HG02610 (cell line): ENCODE measurements at regions not wholly inside any gene's neighbourhood (a gene's known extent, or its start where the extent isn't known, plus 50 kb on each side); places are given as distances from the start of the nearest gene placed in this dataset.

ENCODE experiments used
- ATAC-seq: cut with Tn5 transposase; IDR thresholded peaks from one replicate; pipeline ENCODE4 v1.9.1; 2021; ENCODE audit warnings: mild to moderate bottlenecking, moderate library complexity; ENCODE audit not compliant: unreplicated experiment

- ATAC-seq, result no peak
These were observed 305.8 kb upstream of the PRDM1 start for GRCh38 chr6:105780146-105780860.

- no peak for ATAC-seq
These were observed 307.0 kb upstream of the PRDM1 start for GRCh38 chr6:105779110-105779509.

- no peak for ATAC-seq
These were observed 311.0 kb upstream of the PRDM1 start for GRCh38 chr6:105775095-105775494.

- peak; percentile 64 for ATAC-seq
These were observed 311.9 kb upstream of the PRDM1 start for GRCh38 chr6:105774247-105774646.

- no peak for ATAC-seq
These were observed 314.7 kb upstream of the PRDM1 start for GRCh38 chr6:105771313-105771970.

- ATAC-seq, result no peak
These were observed 316.1 kb upstream of the PRDM1 start for GRCh38 chr6:105769987-105770386.

- no peak for ATAC-seq
These were observed 316.9 kb upstream of the PRDM1 start for GRCh38 chr6:105769197-105769596.

GRCh38 chr6:105767541-105767940 lies 318.6 kb upstream of the PRDM1 start:
- no peak for ATAC-seq

GRCh38 chr6:105765239-105765638 lies 320.9 kb upstream of the PRDM1 start:
- ATAC-seq, result no peak

- no peak for ATAC-seq
These were observed 321.8 kb upstream of the PRDM1 start for GRCh38 chr6:105764315-105764714.

- no peak for ATAC-seq
These were observed 322.3 kb upstream of the PRDM1 start for GRCh38 chr6:105763866-105764265.

- no peak for ATAC-seq
These were observed 325.4 kb upstream of the PRDM1 start for GRCh38 chr6:105760746-105761145.

- no peak for ATAC-seq
These were observed 326.2 kb upstream of the PRDM1 start for GRCh38 chr6:105759946-105760345.

GRCh38 chr6:105759015-105759414 lies 327.1 kb upstream of the PRDM1 start:
- no peak for ATAC-seq

- peak; percentile 92 for ATAC-seq
These were observed 328.5 kb upstream of the PRDM1 start for GRCh38 chr6:105757512-105758200.

GRCh38 chr6:105755885-105756284 lies 330.3 kb upstream of the PRDM1 start:
- no peak for ATAC-seq

GRCh38 chr6:105753620-105754211 lies 332.4 kb upstream of the PRDM1 start:
- ATAC-seq, result no peak

- ATAC-seq, result no peak
These were observed 332.9 kb upstream of the PRDM1 start for GRCh38 chr6:105753207-105753606.

- no peak for ATAC-seq
These were observed 336.0 kb upstream of the PRDM1 start for GRCh38 chr6:105750089-105750488.

GRCh38 chr6:105748737-105749161 lies 337.4 kb upstream of the PRDM1 start:
- ATAC-seq, result no peak

- no peak for ATAC-seq
These were observed 338.2 kb upstream of the PRDM1 start for GRCh38 chr6:105747823-105748405.
